Left lobe of liver (tissue), 2 donors: ENCODE measurements at regions not wholly inside any gene's neighbourhood (a gene's known extent, or its start where the extent isn't known, plus 50 kb on each side); places are given as distances from the start of the nearest gene placed in this dataset.
"Not testable (repeated sequence)": the region's sequence is repeated elsewhere in the genome, so short reads cannot be mapped to it uniquely, and the experiment has no call there.

Experiments used
- ATAC-seq: fragments of 200-7000 bp; cut with Tn5 transposase; one replicate; pipeline ENCODE4 v1.9.1; 2020; ENCODE audit warnings: mild to moderate bottlenecking, moderate library complexity
- DNase-seq: peaks from one replicate; pipeline ENCODE4 v3.0.0-alpha.2; 2020; ENCODE audit warnings: low spot score
- donor health status: DM: no; HTN: no; CAD: no; lungs with moderate emphysema.
- donor health status: DM: no; HTN: yes; CAD: no.

DNA sequence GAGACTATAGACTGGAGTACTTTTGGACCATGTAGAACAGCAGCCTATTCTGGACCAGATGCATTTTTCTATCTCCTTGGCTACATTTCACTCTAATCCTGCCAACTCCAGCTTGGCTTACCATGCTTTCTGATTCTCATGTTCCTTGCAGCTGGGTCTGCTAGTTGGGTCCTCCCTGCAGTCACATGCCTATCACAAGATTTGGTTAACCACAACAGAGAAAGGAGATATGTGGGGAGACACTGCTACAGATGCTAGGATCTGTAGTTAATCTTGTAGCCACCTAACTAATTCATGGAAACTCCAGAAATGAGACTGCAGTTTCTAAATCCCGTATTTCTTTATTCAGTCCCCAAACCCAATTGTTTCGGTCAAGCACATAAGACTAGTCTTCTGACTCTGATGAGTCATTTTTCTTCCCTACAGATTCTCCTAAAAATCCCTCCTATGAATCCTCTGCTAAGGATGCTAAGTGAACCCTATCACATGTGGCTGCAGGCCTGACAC lies 410.6 kb downstream of the DAD1 start:
- ATAC-seq (no peak), DNase-seq (no peak)

DNA sequence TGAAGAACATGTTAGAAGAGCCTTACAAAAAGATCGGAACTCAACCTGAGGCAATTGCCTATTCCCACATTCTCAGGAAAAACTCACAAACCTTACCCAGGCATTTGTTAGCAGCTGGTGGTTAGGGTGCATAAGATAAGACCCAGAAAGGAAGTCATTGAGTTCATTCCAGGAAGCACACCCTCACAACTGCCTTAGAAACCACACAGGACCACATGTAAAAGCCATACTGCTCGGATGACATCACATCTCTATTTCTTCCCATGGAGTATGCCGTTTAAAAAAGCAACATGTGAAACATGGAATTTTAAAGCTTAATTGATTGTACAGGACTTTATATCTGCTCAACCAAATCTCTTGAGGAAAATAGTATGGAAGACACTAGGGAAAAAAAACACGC lies 411.2 kb downstream of the DAD1 start:
- no peak for DNase-seq
- ATAC-seq = no peak

DNA sequence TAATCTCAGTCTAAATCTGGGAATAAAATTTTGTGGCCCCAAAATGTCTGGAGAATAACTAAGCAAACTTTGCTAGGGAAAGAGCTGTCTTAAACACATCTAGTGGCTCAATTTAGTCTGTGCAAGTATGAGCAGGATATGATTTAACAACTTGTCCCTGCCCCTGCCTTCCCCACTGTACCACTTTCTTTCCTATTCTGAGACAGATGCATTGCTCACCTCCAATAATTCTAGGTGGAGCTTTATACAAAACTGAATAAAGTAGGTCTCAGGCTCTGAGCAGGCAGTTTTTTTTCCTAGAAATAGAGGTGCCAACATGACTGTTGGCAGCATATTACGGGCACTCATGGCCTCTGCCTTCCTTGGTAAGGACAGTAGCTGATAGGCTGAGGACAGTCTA lies 412.1 kb downstream of the DAD1 start:
- ATAC-seq = no peak
- no peak for DNase-seq

DNA sequence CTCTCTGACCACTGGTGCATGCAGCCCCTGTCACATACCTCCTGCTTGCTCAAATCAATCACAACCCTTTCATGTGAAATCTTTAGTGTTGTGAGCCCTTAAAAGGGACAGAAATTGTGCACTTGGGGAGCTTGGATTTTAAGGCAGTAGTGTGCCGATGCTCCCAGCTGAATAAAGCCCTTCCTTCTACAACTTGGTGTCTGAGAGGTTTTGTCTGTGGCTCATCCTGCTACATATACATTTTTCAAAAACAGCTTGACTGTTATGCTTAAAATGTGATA lies 413.8 kb downstream of the DAD1 start:
- DNase-seq, ATAC-seq: not testable (repeated sequence)

DNA sequence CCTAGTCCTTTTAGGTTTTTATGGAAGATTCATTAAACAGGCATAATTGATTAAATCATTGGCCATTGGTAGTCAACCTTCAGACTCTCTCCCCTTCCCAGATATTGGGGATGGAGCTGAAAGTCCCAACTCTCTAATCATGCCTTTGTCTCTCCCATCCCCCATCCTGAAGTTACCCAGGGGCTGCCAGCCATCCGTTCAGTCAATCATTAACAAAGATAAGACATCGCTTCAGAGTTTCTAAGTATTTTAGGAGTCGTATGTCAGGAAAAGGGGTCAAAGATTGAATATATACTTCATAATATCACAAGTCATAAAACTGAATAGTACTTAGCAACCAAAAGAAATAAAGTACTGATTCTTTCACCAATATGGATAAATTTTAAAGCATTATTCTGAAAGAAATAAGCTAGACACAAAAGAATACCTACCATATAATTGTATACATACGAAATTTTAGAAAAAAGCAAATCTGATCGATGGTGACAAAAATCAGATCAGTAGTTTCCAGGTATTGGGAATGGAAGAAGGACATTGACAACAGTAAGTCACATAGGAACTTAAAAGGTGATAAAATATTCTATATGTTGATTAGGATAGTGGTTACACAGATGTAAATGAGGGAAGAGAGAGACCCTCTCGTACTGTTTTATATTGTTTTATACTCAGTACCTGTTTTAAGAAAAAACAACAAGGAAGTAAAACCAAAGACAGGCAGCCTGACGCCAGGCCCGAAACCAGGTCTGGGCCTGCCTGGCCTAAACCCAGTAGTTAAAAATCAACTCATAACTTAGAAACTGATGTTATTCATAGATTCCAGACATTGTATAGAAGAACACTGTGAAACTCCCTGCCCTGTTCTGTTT lies 414.4 kb downstream of the DAD1 start:
- DNase-seq (no peak), ATAC-seq (no peak)

DNA sequence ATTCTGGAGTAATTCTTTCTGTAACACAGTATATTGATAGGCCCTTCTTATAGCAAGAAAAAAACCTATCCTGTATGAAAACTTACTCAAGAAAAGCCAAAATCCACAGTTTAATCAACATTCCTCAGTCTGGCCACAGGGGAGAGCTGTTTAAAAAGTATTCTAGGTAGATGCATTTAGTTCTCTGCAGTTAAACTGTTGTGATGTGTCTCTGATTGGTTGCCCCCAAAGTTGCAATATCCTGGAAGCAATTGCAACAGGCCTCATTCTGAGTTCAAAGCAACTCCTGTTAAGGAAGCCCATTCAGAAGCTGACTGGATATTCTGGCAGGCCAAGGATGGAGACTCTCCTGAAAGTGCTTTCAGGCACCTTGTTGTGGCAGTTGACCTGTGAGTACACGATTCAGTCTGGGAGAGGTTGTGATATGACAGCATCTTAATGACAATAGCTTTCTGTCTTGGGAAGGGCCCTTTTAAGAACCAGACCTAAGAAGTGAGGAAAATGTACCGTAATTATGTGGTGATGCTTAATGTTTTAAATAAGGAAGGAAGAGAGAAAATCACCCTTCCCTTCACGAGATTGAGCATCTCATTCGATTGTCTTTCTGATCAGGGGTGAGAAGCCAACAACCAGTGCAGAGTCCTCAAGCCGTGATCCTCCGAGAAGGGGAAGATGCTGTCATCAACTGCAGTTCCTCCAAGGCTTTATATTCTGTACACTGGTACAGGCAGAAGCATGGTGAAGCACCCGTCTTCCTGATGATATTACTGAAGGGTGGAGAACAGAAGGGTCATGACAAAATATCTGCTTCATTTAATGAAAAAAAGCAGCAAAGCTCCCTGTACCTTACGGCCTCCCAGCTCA lies 420.7 kb downstream of the DAD1 start:
- ATAC-seq = no peak
- DNase-seq = no peak

DNA sequence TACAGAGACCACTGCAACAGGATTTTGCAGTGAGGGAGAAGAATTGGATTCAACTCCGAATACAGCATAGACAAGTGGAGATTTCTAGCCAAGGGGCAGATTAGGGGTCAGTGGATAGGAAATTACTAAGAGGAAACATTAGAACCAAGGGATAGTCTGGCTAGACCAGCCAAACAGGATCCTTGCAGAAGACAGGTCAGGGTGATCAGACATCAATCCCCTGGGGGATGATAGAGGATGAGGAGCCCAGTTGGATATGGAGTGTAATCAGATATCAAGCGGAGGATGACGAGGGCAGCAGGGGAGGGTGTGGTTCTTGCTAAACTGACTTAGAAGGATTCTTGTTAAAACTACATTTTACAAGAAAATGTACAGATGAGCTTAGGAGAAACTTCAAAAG lies 424.4 kb downstream of the DAD1 start:
- no peak for DNase-seq
- ATAC-seq = no peak

DNA sequence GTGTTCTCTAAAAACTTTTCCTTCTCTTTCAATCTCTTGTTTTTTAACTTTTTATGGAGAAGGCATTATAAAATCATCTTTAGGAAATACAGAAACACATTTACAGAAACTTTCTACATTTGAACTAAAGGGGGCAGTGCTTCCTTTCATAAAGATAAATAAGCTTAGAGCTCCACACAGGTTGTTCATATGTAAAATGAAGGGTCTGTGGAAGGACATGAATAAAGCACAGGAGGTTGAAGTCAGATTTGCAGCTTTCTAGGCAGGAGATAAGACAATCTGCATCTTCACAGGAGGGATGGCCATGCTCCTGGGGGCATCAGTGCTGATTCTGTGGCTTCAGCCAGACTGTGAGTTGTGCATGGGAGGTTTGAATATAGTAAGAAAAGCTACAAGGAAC lies 426.0 kb downstream of the DAD1 start:
- ATAC-seq (no peak), DNase-seq (no peak)

DNA sequence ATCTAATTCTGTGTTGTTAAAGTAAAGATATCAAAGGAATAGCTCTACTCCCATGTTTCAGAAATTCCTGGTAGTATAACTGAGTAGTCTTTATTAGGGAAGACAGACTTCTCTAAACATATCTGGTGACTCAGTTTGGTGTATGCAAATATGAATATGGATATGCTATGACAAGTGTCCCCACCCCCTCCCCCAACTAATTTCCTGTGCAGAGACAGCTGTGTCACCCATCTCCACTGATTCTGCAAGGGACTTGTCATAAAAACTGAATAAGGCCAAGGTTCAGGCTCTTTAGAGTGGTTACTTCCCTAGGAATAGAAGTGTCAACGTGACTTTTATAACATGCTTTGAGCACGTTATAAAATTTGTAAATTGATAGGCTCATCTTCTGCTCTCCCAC lies 429.1 kb downstream of the DAD1 start:
- ATAC-seq (no peak), DNase-seq (no peak)

DNA sequence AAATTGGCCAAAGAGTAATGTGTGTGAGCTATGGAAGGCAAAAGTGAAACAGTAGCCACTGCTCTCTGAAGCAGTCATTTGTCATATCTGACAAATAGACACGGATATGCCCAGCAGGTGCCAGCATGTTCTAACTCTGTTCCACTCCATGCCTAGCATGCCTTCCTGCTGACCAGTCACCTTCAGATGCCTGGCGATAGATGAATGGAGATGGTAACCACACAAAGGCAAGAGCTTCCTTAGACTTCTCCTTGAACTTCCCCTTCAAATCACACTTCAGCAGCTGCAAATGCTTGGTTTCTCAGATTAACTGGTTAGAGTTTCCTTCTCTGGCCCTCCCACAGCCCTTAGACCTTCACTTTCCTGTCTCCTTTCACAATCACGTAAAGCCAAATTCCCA lies 429.9 kb downstream of the DAD1 start:
- DNase-seq (no peak), ATAC-seq (no peak)

DNA sequence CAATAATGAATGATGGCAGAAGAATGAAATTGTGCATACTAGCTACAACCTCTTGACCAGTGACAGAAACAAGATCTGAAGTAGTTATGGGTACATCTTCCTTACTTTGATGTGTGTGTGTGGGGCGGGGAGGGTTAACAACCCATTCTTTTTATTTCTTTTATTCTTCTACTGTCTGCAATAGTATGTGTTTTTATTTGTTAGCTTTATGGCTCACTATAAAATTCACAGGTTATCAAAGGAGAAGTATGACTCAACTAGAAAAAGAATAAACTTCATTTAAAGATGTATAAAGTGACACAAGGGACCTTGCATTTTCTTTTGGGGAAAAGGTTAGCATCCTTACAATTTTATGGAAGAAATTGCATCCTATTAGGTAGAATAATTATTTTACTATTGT lies 430.5 kb downstream of the DAD1 start:
- no peak for ATAC-seq
- no peak for DNase-seq

DNA sequence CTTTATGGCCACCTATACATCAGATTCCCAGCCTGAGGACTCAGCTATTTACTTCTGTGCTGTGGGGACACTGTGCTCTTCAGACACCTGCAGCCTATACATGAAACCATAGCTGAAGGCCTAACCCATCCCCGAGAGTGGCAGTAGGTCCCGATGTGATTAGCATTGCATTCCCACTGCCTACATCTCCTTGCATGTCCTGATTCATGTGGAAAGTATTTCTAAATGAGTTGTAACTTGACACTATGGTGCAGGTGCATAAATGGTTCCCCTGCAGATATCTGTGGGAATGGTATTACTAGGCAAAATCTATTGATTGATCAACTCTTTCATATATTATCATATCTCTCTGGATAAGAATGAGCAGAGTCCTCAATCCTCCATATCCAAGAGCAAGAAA lies 433.5 kb downstream of the DAD1 start:
- ATAC-seq (no peak), DNase-seq (no peak)

DNA sequence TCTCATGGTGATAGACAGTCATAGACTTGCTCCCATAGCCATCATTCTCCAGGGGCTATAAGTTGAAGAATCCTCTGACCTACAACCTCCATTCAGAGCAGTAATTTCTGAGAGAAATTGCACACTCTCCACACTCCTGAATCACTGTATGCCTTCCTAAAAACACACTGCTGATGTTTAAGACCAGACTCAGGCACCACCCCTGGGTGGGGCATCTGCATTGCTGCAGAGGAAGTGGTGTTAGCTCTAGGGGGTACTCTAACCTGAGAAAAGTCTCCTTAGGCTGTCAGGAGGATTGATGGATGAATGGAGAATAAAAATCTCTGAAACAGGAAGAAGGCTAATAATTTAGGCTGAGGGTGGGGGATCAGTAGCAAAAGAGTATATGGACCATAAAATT lies 436.1 kb downstream of the DAD1 start:
- no peak for ATAC-seq

DNA sequence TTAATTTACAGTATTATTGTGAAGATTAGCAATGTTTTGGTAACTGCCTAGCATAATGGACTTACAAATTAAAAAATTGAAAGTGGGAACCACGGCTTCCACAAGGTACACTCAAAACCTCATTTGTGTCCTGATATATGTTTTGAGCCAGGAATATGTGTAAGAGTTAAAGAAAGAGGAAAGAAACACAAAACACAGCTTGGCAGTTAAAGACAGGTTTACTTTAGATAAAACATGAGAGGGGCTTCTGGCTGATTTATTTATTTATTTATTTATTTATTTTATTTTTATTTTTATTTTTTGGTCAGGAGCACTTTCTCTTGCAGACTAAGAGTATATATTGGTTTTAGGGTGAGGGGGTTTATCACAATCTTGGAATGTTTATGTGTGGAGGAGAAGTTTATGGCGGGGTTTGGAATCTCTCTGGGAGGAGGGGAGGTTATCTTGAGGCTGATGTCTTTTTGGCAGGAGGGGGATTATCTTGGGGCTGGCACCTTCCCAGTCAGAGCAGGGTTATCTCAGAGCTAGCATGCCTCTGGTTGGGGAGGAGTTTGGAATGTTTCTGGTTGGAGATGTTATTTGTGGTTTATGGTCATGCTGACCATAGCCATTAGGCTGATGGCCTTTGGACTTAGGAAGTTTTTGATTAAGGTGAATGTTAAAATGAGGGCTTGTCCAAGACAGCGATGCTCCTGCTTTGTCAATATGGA lies 436.7 kb downstream of the DAD1 start:
- no peak for DNase-seq

More for the DNA sequence above, 436.1 kb downstream of the DAD1 start:
- DNase-seq = no peak

DNA sequence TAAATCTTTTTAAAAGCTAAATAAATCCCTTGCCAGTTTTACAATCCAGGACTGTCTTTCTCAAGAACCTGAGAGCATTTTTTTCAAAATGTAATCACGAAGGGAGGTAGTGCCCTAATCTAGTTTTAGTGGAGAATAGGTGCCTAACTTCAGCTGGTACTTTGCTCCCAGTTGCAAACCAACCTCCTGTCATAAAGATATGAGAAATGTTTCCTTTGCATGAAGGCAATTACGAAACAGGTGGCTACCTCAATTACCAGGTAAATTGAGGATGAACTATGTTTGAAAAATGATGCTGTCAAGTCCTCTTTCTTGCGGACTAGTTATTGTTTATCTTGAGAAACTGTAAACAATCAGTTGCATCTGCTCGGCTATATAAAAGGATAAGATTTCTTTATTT lies 437.9 kb downstream of the DAD1 start:
- no peak for ATAC-seq
- no peak for DNase-seq

More for the DNA sequence above, 436.7 kb downstream of the DAD1 start:
- ATAC-seq = no peak

DNA sequence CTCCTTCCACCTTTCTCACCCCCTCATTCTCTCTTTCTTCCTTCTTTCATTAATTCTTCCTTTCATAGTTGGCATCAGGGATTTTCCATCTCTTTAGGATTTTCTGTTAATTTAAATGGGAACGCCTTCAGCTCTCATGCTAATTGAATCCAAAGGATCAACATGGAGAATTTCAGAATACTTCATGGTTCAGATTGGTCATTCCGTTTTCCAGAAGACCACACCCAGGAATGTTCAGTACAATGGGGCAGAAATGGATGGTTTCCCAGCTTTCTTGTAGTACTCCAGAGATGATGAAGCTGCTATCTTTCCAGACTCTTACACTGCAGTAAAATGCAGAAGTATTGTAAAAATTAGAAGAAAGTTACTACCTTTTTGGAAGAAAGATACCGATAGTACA lies 440.0 kb downstream of the DAD1 start:
- no peak for DNase-seq
- ATAC-seq = no peak

DNA sequence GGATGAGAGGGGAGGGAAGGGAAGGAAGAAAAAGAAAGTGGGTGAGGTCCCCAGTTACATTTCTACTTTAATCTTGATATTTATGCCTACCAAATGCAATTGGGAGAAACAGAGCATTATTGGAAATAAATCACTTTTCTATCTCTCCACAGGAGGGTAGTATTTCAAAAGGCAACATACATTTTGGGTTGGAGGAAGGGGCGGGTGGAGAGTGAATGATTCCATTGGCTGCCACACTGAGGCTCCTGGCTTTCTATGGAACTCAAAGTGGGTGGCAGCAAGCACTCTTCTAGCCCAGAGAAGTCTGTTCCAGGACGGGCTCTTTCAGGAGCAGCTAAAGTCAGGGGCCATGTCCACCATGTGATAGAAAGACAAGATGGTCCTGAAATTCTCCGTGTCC lies 441.3 kb downstream of the DAD1 start:
- ATAC-seq = no peak
- no peak for DNase-seq

DNA sequence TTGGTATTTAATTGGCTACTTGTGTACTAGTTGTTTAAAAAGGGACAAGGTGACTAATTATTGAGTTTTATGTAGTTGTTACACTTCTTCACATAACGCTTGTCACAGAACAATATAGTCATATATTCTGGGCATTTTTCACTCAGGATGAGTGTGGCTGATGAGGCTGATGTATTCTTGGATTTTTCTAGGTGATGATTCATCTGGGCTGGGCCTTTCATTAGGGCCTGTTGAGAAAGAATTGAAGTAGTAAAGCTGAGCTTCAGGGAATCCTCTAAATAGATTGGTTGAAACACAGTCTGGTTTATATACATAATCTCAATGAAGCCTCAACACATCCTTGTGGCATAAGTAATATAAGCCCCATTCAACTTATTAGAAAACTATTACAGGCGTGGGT lies 445.7 kb downstream of the DAD1 start:
- no peak for DNase-seq
- ATAC-seq = no peak

DNA sequence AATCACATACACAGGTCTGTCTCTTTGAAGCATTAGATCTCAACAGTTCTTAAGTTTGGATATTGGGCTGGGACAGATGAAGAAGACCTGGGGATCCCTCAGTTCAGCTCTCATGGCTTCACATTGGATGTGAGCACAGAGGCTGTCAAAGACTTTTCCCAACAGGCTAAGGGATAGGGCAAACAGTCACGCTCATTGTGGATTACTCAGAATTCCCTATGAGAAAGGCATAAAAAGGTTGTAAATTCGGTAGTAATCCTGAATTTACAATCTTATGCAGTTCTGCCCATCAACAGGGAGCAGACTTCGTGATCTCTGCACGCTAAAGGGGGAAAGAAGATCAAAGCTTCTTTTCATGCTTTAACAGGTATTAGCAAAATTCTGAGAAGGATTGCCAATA lies 448.4 kb downstream of the DAD1 start:
- DNase-seq = no peak
- ATAC-seq = no peak

DNA sequence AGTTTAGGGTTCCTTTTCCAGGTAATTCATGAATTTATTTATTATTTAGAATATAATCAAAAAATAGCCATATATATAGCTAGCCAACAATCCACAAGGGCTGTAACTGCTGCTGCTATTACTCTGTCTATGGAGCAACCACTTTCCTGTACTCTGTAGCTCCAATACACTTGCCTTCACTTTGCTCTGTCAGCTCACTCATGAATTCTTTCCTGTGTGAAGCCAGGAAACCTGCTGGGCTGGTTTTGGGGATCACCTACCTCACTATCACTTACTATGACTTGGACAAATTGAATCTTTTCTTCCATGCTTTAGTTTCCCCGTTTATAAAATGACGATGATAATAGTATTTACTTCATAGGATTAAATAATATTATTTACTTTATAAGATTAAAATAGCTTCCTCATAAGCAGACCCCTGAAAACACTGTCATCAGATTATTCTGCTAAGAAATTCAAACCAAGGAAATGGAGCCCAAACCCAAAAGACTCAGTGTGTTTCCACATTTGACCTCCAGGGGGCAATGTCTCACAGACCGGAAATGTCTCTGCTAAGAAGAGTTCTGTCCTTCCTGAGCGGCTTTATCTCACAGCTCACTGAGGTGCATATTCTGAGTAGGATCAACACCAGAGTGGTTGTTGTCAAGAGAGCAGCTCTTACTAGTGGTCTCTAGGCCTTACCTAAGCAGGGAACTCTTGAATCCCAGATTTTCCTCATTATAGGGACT lies 457.1 kb downstream of the DAD1 start:
- no peak for ATAC-seq
- no peak for DNase-seq

DNA sequence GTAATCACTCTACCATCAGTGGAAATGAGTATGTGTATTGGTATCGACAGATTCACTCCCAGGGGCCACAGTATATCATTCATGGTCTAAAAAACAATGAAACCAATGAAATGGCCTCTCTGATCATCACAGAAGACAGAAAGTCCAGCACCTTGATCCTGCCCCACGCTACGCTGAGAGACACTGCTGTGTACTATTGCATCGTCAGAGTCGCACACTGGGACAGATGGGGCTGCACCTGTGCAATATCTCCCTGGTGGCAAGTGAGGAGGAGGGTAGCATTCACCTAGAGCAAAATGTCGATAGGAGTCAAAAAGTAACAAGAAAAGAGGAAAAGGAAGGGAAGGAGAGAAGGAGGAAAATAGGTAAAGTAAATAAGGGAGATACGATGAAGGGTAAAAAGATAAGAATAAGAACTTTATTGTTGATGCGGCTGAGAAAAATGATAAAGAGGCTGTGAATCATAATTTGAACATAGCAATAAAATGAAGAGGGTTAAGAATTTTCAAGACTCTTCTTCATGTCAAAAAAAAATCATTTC lies 450.5 kb upstream of the OR4E1 start:
- no peak for ATAC-seq
- no peak for DNase-seq
